NCI-H2196 treated with DMSO at 0.1 percent for 48 hours (cell line): ENCODE measurements at regions not wholly inside any gene's neighbourhood (a gene's known extent, or its start where the extent isn't known, plus 50 kb on each side); places are given as distances from the start of the nearest gene placed in this dataset.
A peak's percentile ranks its signal among the peaks of the same experiment; 100 is the strongest.

Experiments used
- DNase-seq: peaks from one replicate; lab custom pipeline; 2025; ENCODE audit not compliant: unreplicated experiment; lab: John Stamatoyannopoulos, UW

DNA sequence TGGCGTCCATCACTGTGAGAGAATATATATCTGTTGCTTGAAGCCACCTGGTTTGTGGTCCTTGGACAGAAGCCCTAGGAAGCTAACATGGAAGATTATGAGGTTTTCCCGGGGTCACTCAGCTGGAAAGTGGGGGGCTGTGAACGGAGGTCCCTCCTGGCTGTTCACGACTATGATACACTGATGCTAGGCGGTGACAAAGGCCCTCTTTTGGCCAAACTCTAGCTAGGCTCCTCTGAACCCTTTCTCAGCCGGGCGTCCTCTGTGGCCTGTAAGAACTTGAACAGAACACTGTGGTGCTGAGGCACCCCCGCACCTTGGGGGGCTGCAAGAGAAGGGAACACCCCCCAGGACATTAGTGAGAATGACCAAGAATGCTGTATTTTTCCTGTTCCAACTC lies 164.6 kb downstream of the TFCP2L1 start:
- no peak for DNase-seq

DNA sequence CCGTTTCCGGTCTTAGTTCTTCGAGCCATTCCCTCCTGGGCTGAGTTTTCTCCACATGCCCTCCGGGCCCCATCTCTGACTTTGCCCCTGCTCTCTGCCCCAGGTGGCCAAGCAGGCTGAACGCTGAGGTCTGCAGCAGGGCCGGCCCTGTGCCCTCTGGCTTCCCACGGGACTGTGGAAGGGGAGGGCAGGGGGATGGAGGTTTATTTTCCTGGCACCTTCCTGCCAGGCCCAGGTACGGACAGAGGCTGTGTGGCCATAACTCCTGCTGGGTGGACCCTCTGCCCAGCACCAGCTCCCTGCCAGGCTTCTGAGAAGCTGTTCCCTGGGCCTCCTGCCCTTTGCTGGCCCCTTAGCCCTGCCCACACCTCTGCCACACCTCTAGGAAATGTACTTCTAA lies 164.0 kb downstream of the TFCP2L1 start:
- no peak for DNase-seq

DNA sequence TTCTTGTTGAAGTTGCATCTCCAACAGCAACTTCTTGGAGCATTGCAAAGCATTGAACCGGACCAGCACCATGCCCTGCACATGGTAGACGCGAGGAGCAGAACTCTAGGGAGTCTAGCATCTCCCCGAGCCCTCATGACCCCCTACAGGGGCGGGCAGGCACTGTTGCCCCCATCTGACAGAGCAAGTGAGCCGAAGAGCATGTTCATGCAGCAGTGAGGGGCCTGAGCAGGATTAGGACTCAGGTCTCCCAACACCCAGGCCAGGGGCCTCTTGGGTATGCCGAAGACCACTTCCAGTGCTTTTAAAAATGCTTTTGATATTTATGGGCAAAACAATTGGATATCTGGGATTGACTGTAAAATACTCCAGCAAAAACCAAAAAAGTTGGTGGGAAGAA lies 163.3 kb downstream of the TFCP2L1 start:
- DNase-seq = no peak

DNA sequence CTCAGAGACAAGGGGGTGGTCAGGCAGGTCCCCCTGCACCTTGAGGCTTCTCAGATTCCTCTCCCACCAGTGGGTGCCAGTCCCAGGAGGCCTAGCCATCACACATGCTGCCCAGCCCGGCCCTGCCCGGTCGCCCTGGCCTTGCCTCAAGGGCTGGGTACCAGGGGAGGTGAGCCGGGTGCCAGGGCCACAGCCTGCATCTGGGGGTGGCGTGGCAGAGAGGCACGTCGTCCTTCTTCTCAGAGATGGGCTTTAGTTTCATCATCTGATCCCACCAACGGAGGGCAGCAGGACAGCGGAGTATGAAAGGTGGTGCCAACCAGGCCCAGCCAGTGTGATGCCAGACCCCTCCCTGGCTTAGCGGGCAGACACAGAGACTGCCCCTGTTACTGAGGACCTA lies 161.7 kb downstream of the TFCP2L1 start:
- DNase-seq = no peak

DNA sequence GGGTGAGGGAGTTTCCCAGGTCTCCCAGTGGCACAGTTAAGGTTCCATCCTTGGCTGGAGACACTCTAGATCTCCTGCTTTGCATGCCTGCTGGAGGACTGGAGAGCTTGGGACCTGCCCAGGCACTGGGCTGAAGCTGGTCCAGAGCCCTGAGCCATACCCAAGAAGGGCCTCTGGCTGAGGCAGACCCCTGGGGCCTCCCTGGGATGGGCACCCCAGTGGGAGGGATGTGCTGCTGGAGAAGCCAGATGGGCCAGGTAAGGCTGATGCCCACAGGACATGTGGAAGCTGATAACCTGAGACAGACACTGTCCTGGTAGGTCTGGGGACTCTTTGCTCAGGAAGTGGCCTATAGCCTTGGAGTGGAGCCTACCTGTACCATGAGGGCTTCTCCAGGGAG lies 160.7 kb downstream of the TFCP2L1 start:
- no peak for DNase-seq

DNA sequence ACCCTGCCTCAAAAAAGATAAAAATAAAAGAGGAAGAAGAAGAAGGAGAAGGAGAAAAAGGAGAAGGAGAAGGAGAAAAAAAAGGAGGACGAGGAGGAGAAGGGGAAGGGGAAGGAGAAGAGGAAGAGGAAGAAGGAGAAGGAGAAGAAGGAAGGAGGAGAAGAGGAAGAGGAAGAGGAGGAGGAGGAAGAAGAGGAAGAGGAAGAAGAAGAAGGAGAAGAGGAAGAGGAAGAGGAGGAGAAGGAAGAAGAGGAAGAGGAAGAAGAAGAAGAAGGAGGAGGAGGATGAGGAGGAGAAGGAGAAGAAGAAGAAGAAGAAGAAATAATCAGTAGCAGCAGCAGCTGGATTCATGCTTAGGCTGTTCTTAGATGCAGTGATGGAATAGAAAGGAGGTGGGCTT lies 159.7 kb downstream of the TFCP2L1 start:
- no peak for DNase-seq

DNA sequence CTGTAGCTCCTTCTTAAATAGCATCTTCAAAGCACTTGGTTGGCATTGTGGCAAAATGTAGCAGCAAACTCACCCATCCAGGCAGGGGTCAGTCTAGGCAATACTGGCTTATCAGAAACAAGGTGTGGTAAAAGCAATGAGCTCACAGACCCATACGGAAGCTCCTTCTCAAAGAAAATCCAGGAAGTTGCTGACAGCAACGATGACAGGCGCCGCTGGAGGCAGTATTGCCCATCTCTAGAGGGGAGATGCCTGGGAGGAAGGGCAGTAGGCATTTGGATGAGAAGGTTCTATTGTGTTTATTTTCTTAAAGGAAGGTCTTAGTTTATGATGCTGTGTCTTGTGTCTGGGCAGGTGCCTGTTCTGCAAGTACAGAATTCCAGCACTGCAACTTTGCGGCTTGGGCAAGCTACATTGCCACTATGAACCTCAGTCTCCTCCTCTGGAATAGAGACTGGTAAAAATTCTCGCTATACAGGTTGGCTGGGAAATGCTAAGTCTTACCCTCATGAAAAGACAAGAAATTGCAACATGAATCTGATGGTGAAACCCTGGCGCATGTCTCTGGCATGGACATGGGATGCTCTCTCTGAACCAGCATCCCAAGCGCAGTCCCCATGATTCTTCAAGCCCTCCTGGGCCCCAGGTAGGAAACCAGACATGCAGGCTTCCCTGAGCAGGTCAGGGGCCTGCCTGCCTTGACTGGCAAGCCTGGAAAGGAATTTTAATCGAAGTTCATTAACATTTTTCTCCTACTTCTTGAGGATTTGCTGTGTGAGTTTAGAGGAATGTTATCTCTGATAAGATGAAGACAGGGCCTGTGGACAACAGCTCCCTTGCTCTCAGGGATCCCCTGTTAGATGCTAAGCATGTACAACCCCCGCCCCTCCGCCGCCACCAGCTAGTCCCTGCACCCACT lies 156.0 kb downstream of the TFCP2L1 start:
- no peak for DNase-seq

DNA sequence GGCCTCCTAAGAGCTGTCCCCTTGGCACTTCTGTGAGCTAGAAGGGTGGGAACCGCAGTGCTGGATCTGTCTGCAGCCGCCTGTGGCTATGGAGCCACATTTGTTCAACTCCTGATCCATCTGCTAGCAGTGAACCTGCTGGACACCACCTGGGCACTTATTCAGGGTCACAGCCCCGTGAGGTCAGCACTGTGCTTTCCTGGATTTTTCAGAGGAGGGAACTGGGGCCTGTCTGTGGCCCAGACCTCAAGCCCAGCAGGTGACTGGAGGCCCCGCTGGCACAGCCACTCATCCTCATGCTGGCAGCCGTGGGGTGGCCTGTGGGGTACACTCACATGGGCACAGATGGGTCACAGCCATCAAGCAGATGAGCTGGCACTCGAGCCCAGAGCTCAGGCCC lies 155.3 kb downstream of the TFCP2L1 start:
- DNase-seq = no peak

DNA sequence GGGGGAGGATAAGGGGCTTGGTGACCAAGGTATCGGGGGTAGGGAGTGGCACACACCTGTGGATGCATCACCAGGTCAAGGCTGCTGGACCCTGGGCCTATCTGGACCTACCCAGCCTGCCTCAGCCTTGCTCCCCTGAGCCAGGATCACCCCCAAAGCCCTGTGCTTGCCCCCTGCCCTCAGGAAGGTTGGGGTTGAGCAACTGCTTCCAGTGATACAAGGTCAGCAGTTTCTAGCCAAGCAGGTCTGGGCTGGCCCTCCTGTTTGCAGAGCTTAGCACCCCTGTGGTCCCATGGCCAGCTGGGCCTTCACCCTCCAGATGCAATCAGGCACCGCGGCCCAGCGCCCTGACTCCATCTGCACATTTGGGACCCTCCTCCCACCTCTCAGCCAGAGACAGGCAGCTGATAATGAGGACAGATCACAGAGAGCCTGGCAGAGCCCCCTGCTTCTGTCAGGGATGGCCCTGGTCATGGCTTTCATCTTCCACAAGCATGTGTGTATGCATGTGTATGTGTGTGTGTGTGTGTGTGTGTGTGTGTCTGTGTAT lies 154.6 kb downstream of the TFCP2L1 start:
- no peak for DNase-seq

DNA sequence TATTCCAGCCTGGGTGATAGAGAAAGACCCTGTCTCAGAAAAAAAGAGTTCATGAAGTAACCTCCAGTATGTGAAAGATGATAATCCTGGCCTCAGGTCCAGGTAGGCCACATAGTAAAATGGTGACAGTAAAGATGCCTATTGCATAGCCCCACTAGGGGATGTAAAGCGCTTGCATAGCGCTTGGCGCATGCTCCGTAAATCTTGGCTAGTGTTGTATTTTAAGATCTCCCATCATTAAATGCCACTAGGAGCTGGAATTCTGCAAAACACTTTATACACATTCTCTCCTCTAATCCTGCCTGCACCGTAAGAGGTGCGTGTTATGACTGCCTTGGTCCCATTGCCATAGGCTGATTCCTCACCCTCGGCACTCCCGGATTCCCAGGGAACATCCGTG lies 153.6 kb downstream of the TFCP2L1 start:
- DNase-seq = no peak

DNA sequence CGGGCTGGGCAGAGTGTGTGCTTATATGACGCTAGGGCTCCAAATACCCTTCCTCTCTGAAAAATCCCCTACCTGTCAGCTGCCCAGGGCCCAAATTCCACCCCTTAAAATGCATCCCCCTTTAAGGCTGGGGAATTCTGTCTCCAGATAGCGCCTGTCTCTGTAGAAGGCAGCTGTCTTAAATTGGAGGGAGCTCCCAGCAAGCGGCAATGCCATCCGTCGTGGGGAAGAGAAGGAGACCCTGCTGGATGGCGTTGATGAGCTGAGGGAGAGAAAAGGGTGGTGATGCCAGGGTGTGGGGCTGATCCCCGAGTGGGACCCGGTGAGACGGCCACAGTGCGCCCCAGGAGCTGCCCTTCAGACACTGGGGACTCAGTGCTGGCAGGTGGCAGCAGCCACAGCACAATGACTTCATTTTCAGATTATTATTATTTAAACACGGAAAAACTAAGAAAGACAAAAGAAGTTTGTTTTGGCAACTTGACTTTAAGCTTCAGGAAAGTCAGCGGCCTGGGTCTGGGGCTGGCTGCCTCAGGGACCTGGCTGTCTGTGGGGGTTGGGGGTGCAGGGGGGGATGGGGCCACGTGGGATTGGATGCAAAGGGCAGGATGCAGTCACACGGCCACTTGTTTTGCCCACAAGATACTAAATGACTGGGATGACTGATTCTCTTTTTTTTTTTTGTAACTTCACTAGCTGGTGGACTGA lies 152.8 kb downstream of the TFCP2L1 start:
- no peak for DNase-seq

DNA sequence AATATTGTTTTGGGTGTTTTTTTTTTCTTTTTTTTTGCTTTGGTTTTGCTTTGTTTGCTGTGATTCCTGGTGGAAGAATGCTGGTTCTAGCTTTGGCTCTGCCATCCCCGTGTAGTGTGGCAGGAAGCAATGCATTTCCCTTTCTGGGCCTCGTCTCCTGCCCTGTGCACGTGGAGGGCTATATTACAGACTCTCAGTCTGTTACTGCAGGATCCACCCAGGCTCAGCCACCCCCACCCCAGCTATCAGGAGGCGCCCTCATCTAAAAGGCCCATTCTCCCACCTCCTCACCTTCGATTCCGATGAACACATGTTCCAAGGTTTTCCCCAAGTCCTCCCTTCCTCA lies 152.3 kb downstream of the TFCP2L1 start:
- DNase-seq = no peak

DNA sequence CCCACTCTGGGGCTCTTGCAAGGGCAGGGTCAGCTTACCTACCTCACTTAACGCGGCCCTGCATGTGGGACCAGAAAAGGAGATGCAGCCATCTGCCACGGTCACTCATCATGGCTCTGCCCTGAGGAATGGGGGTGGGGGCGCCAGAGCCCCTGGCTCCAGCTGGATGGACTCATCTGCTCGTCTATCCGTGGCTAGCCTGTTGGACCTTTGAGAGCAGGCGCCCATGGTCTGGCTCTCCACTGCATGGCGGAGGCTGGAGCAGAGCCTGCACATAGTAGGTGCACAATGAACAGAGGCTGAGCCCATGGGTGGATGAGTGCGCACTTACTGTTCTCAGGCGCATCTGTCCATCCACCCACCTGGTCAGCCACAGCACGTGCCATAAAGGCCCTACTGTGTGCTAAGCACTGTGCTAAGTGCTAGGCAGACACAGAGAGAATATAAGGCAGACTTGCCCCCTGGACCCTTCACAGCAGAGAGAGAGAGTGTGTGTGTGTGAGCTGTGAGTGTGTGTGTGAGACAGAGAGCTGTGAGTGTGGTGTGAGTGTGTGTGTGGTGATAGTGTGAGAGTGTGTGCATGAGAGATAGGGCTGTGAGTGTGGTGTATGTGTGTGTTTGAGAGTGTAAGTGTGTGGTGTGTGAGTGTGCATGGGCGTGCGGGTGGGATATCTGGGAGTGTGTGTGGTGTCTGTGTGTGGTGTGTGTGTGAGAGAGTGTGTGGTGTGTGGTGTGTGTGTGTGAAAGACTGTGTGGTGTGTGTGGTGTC lies 151.3 kb downstream of the TFCP2L1 start:
- no peak for DNase-seq

DNA sequence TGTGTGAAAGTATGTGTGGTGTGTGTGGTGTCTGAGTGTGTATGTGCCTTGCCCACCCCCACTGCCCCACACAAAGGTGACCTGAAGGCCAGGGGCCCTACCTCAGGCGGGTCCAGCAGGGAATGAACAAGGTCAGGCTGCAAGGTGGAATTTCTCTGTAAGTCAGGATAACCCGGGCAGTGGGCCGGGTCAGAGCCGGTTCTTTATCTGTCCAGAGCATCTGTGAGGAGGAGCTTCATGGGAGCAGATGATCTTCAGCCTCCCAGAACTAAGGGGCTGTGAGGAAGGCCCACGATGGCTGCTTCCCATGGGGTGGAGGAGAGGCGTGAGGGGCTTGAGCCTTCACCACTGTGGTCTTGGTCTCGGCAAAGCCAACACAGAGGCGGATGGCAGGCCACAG lies 150.3 kb downstream of the TFCP2L1 start:
- DNase-seq = no peak

DNA sequence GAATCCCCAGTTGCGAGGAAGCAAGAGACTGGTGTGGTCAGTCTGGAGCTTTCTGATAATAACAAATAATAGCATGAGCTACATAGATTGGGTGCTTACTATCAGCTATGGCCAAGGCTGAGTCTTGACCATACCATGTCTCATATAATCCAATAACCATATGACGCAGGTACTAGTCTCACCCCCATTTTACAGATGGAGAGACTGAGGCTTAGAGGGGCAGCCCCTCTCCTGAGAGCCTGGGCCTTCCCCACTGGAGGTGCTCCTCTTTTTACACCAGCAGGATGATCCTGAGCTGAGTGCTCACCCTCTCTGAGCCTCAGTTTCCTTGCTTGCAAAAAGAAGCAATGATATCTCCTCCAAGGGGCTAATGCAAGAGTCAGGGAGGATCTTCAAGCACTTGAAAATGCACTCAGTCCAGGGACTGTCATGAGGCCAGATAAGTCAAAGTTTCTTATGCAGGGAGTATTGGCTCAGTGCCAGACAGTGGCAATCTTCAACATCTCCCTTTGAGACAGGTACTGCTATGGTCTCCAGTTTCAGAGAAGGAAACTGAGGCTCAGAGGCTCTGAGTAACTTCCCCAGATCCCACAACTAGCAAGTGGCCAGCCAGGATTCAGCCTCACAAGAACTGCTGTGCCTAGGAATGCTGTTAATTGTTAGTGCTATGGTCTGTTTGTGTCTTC lies 149.7 kb downstream of the TFCP2L1 start:
- no peak for DNase-seq

DNA sequence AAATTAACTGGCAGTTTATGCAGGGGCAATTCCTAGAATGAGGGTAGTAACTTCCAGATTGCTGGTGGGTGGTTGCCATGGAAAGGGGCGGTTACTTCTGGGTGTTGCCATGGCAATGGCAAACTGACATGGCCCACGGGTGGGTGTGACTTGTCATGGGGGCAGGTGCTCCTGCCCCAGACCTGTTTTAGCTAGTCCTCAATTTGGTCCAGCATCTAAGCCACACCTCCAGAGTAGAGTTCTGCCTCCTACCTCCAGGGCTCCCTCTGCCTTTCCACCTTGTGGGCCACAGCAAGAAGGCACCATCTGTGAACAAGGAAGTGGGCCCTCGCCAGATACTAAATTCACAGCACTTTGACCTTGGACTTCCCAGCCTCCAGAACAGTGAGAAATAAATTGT lies 148.7 kb downstream of the TFCP2L1 start:
- no peak for DNase-seq

DNA sequence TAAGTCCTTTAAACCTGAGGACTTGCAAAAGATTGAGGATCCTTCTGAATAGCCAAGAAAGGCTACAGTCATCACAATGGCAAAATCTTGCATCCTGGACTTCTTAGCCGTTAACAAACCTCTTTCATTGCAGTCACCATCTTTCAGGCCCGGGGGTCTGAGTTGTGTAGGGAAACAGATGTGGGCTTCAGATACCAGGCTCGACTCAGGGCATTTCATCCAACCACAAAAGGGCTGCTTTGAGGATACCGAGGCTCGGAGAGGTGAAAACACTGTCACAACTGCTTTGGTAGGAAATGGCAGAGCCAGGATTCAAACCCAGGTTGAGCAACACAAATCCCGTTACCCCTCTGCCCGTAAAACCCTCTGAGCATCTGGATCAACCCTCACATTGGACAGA lies 147.4 kb downstream of the TFCP2L1 start:
- DNase-seq = no peak

DNA sequence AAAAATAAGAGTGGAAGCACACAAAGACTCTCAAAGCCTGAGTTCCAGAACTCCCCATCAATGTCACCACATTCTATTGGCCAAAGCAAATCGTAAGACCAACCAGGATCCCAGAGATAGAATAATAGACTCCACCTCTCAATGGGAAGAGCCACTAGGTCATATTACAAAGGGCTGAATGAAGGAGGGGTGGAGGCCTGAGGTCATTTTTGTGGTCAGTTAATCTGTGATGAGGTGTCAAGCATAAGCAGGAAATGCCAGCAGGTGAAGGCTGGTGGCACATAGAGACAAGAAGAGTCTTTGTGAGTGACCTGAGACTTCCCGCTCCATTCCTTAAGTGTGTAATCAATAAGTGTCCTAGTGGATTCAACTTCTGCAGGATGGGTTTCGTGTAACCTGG lies 144.3 kb downstream of the TFCP2L1 start:
- DNase-seq = peak; percentile 6

DNA sequence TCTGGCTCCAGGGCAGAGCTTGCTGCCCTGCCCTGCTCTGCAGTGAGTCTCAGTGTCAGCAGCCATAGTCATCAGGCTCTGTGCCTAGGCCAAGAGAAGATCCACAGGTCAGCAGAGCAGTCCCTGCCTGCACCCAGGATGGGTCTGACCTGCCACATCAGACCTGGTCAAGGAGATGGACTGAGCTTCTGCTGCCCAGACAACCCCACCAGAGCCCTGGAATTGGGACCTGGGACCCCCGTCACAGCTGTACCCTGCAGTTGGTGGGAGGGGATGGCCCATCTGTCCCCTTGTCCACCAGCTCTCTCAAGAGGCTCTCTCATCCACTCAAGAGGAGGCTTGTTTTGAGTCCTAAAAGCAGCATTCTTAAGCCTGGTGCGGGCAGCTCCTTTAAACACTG lies 142.6 kb downstream of the TFCP2L1 start:
- no peak for DNase-seq

DNA sequence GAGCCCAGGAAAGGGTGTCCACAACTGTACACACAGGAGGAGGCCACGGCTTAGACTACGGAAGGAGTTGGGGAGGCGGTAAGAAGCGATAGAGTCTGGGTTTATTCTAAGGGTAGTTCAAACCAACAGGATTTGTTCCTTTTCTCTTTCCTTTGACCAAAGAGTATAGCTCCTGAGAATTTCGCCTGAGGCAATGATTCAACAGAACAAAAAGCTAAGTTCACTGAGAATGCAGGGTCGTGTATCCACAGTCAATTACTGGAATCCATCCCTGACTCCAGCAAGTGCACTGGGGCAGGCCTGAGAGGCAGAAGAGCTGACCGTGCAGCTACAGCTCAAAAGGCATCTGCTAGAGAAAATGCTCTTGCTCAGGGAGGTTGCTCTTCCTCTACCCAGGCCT lies 140.9 kb downstream of the TFCP2L1 start:
- no peak for DNase-seq

DNA sequence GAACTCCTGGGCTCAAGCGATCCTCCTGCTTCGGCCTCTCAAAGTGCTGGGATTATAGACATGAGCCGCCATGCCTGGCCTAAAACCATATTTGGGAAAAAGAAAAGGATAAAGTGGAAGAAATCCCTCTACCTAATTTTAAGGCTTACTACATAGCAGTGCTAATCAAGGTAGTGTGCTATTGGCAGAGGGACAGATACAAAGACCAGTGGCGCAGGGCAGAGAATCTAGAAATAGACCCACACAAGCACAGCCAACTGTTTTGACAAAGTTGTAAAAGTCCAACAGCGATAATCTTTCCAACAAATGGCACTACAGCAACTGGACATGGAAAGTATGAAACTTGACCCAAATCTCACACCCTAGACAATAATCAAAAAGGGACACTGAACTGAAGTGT lies 138.4 kb downstream of the TFCP2L1 start:
- no peak for DNase-seq
